HFF-Myc (cell line): ENCODE measurements at regions not wholly inside any gene's neighbourhood (a gene's known extent, or its start where the extent isn't known, plus 50 kb on each side); places are given as distances from the start of the nearest gene placed in this dataset.
"Not testable (repeated sequence)": the region's sequence is repeated elsewhere in the genome, so short reads cannot be mapped to it uniquely, and the experiment has no call there.

Experiments used
- DNase-seq: peaks from one replicate; pipeline ENCODE4 v3.0.0-alpha.2; 2011; ENCODE audit warnings: low read depth; ENCODE audit errors: extremely low read depth
- H3K4me3 ChIP-seq: replicated peaks from 2 replicates; pipeline ENCODE4 v1.5.1; 2011; ENCODE audit warnings: low read depth, mild to moderate bottlenecking, control low read depth, low read length
- TF ChIP-seq, protein P1 (sequence below): IDR thresholded peaks from 2 replicates; pipeline ENCODE4 v1.5.1; 2012; ENCODE audit warnings: mild to moderate bottlenecking, low read depth, low read length, control low read depth; ENCODE audit errors: missing control alignments

DNA sequence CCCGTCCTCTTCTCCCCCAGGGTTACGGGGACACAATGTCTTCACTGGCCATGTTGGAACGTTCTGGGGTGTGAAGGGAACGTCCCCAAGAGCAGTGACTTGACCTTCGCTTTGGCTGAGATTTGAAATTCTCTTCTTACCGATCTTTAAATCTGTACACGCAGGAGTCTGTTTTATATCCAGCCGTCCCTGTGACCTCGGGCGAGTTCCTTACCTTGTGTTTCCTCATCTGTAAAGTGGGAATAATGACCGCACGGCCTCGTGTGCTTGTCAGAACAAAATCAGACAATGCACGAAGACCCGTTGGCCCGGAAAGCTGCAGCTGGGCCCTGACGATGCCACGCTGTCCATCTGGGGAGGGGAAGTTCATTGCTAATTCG lies 454.3 kb downstream of the PREX1 start:
- no peak for DNase-seq
- no peak overlapping the region for H3K4me3 ChIP-seq
- TF ChIP-seq, protein P1, sequence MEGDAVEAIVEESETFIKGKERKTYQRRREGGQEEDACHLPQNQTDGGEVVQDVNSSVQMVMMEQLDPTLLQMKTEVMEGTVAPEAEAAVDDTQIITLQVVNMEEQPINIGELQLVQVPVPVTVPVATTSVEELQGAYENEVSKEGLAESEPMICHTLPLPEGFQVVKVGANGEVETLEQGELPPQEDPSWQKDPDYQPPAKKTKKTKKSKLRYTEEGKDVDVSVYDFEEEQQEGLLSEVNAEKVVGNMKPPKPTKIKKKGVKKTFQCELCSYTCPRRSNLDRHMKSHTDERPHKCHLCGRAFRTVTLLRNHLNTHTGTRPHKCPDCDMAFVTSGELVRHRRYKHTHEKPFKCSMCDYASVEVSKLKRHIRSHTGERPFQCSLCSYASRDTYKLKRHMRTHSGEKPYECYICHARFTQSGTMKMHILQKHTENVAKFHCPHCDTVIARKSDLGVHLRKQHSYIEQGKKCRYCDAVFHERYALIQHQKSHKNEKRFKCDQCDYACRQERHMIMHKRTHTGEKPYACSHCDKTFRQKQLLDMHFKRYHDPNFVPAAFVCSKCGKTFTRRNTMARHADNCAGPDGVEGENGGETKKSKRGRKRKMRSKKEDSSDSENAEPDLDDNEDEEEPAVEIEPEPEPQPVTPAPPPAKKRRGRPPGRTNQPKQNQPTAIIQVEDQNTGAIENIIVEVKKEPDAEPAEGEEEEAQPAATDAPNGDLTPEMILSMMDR, result no peak

DNA sequence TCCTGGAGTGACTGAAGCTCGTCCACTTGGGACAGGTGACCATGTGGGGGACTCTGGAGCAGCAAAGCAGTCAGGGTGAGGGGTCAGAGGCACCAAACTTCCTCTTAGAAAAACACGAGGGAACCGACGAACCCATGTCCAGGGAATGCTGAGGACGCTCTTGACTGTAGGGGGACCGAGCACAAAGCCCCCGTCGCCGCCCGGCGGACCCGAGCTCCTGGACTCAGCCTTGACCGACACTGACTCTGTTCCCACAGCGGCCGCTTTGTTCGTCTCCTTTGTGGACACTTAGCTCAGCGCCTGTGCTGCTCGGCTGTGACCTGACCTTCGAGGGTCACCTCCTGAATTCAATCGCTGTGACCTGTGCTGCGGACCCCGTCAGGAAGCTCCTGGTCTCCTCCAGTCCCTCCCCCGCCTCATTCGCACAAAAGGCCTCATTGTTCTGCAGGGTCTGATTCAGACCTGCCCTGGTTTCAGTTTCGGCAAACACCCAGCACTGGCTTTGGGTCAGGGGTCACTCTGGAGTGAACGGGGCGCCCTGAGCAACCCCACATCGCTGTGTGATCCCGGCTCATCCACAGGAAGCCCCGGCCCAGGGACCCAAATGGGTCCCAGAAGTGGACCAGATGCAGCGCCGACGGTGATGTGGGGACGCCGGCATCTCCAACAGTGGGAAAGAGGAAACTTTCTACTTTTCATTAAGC lies 454.8 kb downstream of the PREX1 start:
- not testable (repeated sequence) for DNase-seq

DNA sequence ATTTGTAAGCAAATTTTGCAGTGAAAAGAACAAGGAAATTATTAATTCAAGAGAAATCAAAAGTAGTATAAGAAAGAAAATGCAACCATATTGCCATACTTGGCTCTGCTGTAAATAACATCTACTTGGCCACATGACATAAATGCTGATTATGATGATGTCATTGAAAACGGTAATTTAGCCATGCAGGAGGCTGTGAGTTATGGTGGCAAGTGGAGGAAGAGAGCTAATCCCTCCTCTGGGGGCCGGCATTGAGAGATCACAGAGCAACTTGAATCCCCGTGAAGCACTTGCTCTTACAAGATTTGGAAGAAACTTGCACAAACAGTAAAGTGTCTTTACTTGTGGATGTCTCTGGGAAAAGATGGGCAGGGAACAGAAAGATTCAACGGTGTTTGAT lies 456.6 kb downstream of the PREX1 start:
- TF ChIP-seq, protein P1, result no peak
- no peak for DNase-seq
- no peak overlapping the region for H3K4me3 ChIP-seq

More for the DNA sequence above, 454.8 kb downstream of the PREX1 start:
- not testable (repeated sequence) for H3K4me3 ChIP-seq

DNA sequence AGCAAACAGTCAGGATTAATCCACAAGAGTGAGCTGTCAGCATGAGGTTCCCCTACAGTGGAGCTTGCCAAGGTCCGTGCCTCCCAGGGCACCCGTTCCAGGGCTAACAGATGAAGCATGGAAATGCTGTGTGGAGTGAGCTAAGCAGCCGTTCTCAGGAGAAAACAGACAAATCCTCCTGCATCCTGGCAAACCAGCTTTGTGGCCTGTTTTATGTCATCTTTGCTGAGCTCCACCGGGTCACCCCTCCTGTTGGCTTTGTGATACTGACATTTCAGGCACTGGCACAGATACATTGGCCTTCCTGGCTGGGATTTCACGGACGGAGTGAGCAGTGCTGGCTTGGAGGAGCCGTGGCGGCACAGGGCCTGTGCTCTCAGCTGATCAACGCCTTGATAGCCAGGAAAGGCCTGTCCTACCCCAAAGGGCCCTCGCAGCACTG lies 459.2 kb downstream of the PREX1 start:
- not testable (repeated sequence) for DNase-seq, H3K4me3 ChIP-seq

DNA sequence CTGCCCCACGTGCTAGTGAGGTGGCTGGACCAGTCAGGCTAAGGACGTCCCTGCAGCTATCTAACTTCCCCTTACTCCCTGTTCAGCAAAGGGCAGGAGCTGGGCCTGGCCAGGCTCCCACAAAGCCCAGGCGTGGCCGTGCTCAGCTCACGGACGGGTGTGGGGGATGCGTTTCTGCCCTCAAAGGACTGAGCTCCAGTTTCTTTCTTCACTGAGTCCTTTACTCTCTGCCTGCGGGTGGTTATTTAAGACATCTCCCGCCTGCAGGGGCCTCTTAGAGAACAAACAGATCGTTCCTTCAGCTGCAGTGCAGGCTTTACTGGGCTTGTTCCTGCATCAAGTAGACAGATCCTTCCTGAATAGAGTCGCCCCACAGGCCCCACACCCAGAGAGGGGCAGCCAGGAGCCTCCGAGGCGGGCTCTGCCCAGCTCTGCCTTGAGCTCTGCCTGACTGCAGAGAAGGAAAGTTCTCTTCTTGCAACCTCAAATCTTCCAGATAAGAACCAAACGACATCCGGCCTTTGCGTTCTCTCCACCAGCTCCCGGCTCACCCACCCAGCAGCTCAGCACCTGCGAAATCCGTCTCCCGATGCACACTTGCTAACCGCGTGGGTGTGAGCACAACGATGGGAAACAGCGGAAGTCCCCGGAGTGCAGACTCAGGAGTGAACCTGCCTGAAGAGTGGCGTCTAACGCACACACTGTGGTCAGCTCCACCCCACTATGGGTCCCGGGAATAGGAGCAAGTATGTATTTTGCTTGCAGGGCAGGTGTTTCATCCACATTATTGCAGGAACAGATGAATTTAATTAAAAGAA lies 460.0 kb downstream of the PREX1 start:
- not testable (repeated sequence) for H3K4me3 ChIP-seq

DNA sequence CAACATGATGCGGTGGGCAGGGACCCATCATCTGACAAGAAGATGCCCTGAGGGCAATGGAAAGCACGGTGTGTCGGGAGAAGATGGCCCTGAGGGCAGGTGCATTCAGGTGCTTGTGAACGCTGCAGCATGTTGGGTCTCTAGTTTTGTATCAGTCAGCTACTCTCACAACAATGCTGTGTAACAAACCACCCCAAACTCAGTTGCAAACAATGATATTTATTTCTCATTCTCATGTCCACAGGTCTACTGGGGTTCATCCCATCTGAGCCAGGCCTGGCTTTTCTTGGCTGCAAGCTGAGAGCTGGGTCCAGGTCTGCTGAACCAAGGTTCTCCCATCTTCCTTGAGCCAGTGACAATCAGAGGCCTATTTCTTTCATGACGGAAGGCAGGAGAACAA lies 461.6 kb downstream of the PREX1 start:
- TF ChIP-seq, protein P1, result no peak
- no peak overlapping the region for H3K4me3 ChIP-seq
- DNase-seq, result no peak

More for the DNA sequence above, 460.0 kb downstream of the PREX1 start:
- not testable (repeated sequence) for DNase-seq

DNA sequence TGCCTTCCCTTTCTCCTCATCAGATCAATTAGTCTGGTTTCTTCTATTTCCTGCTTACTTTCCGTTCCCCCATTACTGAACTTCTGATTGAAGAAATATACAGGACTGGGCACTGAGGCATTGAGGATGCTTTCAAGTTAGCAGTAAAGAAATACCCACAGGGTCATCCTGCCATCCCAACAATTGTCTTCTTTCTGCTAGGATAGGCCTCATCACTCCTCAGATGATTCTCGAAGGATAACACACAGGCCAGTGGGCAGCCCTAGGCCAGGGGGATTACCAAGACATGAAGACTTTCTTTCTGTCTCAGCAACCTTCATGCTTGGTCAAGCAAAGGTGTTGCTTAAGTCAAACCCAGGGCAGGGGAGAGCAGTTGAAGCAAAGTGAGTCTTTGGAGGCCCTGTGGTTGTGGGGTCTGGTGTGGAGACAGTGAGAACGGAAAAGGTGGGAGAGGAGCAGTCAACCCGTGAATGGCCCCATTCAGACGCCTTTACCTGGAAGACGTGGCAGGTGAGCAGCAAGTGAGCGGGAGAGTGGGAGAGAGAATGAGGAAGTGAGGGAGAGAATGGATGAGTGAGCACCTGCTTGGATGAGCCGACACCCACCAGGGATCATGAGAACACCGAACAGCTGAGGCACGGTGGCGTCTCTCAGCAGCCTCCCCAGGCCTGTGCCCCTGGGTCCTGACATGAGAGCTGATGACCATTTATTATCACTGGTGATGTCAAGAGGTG lies 462.9 kb downstream of the PREX1 start:
- TF ChIP-seq, protein P1, result no peak
- H3K4me3 ChIP-seq, result no peak overlapping the region
- no peak for DNase-seq

DNA sequence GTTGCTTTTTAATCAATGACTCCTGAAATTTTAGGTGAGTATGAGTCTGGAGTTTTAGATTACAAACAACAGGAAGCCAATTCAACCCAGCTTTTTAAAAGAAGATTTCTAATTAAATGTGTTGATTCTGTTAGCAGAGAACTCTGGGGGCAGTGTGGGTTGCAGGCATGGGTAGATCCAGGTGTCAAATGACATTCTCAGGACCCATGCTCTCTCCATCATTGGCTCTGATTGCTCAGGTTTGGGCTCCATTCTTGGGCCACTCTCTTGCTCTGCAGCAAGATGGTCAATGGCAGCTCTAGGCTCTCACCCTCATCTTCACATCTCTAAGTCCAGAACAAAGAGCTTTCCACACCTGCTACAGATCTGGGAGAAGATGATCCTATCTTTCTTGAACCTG lies 463.7 kb downstream of the PREX1 start:
- TF ChIP-seq, protein P1, result no peak
- no peak for DNase-seq
- no peak overlapping the region for H3K4me3 ChIP-seq
